VCaP (cell line): ENCODE measurements at regions not wholly inside any gene's neighbourhood (a gene's known extent, or its start where the extent isn't known, plus 50 kb on each side); places are given as distances from the start of the nearest gene placed in this dataset.

ENCODE experiments used
- H3K27ac ChIP-seq: fragments of 450-650 bp; 2 replicates; pipeline ENCODE4 v1.5.1; 2017
- TF ChIP-seq, protein P1 (sequence below): fragments of 450-650 bp; conservative IDR thresholded peaks from 2 replicates; pipeline ENCODE4 v1.5.1; 2017; ENCODE audit warnings: mild to moderate bottlenecking, moderate library complexity

DNA sequence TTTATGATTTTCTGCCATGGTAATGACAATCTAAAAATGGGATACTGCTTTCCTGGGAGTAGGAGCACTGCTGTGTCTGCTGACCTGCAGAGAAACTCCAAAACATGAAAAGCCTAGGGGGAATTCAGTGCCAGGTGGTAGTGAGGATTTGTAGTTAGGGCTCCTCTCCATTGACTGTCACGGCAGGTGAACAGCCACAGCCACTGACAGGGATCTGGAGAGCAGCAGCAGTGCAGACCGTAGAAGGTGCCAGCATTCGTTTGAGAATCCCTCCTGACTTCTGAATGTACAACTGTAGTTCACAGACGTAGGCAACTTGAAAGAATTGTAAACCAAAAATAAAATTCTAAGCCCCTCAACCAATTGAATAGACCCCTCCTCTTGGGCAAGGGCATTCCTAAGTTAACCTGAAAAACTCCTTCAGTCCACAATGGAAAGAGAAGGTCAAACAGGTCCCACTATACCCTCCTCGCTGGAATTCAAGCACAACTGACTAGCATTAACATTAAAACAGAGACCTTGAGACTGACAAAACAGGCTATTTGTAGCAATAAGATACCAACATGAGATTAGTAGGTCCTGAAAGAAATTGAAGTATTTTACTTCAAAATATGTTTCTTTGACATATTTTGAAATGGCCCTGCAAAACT lies 1328.8 kb downstream of the OLFM4 start:
- no peak overlapping the region for H3K27ac ChIP-seq

DNA sequence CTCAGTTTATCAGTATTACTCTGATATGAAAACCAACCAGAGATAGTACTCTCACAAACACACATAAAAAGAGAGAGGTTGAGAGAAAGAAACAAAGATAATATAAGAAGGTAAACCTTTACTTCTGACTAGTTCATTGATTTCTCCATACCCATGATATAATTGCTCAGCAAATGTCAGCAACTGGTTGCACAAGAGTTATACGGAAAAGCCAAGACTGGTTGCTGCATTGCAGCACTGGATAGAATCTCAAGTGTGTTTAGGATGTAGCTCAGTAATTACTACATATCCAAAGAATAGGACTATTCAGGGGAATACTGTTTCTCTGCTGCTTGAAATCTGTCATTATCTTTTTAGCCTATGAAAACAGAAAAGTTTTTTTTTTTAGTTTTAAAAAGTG lies 1332.8 kb downstream of the OLFM4 start:
- TF ChIP-seq, protein P1, sequence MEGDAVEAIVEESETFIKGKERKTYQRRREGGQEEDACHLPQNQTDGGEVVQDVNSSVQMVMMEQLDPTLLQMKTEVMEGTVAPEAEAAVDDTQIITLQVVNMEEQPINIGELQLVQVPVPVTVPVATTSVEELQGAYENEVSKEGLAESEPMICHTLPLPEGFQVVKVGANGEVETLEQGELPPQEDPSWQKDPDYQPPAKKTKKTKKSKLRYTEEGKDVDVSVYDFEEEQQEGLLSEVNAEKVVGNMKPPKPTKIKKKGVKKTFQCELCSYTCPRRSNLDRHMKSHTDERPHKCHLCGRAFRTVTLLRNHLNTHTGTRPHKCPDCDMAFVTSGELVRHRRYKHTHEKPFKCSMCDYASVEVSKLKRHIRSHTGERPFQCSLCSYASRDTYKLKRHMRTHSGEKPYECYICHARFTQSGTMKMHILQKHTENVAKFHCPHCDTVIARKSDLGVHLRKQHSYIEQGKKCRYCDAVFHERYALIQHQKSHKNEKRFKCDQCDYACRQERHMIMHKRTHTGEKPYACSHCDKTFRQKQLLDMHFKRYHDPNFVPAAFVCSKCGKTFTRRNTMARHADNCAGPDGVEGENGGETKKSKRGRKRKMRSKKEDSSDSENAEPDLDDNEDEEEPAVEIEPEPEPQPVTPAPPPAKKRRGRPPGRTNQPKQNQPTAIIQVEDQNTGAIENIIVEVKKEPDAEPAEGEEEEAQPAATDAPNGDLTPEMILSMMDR, result no peak
- no peak overlapping the region for H3K27ac ChIP-seq

More for the DNA sequence above, 1328.8 kb downstream of the OLFM4 start:
- TF ChIP-seq, protein P1, result no peak

DNA sequence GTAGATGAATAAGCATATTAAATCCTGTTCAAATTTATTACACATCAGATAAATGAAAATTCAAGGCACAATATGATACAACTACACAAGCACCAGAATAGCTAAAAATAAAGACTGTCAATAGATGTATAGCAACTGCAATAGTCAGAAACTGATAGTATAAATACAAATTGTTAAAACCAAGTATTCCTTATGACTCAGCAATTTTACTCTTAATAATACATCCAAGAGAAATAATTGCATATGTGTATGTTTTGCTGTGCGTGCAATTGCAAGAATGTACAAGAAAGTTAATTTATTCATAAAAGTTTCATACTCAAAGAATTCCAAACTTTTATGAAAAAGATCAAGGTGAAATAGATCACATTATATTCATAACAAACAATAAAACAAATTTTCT lies 1338.1 kb downstream of the OLFM4 start:
- H3K27ac ChIP-seq, result no peak overlapping the region
- TF ChIP-seq, protein P1, result no peak

DNA sequence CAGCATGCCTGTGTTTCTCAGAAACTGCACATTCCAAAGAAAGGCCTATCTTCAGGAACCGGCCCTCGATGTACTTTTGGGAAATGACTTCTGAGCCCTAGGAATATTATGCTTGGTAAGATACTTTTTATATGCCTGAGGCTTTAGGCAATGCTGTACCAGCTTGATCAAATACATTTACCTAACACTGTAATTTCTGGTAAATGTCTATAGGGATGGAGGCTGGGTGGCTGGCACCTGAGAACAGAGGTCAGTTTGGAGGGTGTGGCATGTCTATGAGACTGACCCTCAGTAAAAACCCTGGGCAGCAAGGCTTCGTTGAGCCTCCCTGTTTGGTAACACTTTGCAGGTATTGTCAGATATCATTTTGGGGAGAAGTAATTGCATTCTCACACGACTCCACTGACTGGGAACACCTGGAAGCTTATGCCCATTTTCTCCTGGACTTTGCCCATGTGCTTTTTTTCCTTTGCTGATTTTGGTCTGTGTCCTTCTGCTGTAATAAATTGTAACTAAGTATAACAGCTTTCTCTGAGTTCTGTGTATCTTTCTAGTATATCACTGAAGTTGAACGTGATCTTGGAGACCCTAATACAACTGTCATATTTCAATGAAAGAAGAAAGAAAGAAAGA lies 1339.1 kb downstream of the OLFM4 start:
- TF ChIP-seq, protein P1, result no peak
- H3K27ac ChIP-seq, result no peak overlapping the region

DNA sequence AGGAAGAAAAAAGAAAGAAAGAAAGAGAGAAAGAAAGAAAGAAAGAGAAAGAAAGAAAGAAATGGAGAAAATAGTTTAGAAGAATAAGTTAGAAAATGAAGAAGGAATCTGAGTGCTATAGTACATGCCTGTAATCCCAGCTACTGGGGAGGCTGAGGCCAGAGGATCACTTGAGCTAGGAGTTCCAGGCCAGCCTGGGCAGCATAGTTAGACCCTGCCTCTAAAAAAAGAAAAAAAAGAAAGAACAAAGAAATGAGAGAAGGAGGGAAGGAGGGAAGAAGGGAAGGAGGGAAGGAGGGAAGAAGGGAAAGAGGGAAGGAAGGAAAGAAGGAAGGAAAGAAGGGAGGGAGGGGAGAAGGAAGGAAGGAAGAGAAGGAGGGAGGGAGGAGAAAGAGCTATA lies 1339.8 kb downstream of the OLFM4 start:
- no peak overlapping the region for H3K27ac ChIP-seq
- TF ChIP-seq, protein P1, result no peak

DNA sequence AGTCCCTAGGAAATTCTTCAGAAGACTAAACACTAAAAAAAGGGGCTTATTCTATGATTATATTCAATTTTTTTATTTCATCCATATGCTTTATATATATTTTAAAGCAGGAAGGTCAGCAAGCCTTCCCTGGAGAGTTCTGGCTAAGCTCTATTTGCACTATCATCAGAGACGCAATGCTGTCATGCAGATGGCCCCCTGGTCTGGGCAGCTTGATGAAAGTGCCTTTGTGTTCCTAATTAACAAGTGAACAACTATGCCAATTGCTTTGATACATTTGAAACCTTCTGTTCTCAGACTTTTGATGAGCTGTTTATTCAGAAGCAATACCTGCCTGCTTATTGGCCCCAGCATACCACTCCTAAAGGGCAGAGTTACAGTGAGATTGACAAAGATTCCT lies 1344.6 kb downstream of the OLFM4 start:
- TF ChIP-seq, protein P1, result no peak
- no peak overlapping the region for H3K27ac ChIP-seq

DNA sequence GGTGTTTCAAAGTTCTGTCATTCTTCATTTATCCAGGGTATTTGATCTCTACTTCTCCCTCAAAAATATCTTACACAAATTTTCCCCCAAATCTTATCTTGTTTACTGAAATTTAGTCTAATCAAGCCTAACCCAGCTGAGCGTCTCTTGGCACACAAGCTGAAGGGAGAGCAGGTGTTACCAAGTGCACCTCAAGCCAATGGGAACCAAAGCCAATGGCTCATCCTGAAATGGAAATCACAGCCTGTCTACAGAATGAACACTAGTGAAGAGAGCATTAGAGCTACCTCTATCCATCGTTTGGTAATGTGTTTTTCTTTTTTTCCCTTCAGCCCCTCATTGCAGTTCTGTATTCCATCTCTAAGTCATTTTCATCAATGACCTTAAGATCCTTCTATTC lies 1350.8 kb downstream of the OLFM4 start:
- TF ChIP-seq, protein P1, result no peak
- H3K27ac ChIP-seq, result no peak overlapping the region
